ENCODE measurements at regions not wholly inside any gene's neighbourhood (a gene's known extent, or its start where the extent isn't known, plus 50 kb on each side); places are given as distances from the start of the nearest gene placed in this dataset.

- TF ChIP-seq CTCF (IDR thresholded peaks at IDR 0.05; ENCODE audit: insufficient read depth, low read length) (no peak), REST (IDR thresholded peaks at IDR 0.05; ENCODE audit: insufficient replicate concordance, low read depth) (no peak)
These were observed 114.9 kb upstream of the MOCS1 start for GRCh38 chr6:40049128-40049527.

All from HL-60 (cell line).